Fibroblast of skin of left biceps (primary cell): ENCODE measurements at regions not wholly inside any gene's neighbourhood (a gene's known extent, or its start where the extent isn't known, plus 50 kb on each side); places are given as distances from the start of the nearest gene placed in this dataset.

Source experiments
- DNase-seq, 2 experiments: peaks; one replicate each; pipeline ENCODE4 v3.0.0-alpha.2; 2013; ENCODE audit warnings: low read depth in 2 of 2

DNA sequence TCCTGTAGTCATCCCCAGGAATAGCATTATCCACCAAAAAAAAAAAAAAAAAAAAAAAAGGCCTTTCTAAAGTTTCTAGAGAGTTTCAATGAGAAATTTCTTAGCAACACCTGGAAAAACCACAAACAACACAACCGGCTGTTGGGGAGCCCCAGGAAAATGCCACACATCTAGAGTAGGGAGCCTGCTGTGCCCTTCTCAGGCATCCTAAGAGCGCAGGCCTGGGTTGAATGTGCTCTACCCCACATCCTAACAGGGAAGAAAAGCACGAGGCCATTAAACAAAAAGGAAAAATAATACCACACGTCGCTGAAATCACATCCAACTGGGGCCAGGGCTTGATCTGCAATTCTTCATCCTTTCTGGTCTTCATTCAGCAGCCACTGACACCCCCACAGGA, 367.5 kb downstream of the TGFB2 start:
- no peak for DNase-seq

DNA sequence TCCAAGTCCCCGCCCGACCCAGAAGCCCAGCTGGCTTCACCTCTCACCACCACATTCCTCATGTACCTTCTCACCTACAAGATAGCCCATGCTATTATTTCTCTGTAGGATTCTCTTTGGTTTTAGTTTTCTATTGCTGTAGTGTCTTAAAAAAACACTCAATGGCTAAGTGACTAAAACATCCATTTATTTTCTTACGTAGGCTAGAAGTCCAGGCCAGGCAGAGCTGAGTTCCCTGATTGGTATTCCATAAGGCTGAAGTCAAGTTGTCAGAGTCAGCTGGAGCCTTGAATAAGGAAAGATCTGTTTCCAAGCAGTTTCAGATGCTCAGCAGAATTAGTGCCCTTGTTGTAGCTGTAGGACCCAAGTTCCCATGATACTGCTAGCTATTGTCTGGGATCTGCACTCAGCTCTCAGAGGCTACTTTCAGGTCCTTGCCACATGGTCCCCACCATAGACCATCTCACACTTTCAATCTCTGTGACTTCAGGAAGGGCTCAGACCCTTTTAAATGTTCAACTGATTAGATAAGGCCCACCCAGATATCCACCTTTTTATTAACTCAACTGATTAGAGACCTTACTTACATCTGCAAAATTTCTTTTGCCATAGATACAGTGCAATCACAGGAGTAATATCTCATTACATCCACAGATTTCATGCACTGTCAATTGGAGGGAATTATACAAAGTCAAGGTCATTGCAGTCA, 371.0 kb downstream of the TGFB2 start:
- no peak for DNase-seq

DNA sequence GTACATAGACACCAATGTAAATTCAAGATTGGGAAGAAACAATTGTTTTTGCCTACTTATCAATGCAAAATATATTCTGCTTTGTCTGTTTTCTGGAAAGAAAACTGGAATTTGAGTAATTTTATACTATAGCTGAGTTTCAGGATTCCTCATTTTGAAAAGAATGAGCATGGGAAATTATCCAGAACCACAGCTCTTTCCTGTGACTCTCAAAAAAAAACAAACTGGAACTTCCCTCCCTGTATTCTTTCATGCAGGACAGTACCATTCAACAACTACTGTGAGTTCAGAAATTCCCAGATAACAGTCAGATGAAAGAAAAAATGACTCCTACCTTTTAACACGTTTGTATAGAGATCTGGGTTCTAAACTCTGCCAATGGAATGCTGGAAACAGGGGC, 372.4 kb downstream of the TGFB2 start:
- no peak for DNase-seq

DNA sequence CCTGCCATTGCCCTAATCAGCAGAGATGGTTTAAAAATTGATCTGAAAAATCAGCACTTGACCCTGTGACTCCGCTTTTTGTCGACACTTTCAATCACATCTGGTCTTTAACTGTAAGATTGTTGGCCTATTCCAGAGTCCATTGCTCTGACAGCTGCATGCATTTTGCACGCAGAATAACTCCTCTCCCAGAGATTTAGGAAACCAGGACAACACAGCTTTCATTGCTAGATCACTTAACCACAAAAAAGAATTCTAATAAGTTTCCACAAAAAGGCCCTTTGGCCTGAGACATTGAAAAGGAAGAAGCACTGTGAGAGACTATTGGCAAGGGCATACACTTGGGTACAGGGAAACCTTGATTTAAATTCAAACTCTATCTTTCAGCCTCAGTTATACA, 373.1 kb downstream of the TGFB2 start:
- DNase-seq = no peak

DNA sequence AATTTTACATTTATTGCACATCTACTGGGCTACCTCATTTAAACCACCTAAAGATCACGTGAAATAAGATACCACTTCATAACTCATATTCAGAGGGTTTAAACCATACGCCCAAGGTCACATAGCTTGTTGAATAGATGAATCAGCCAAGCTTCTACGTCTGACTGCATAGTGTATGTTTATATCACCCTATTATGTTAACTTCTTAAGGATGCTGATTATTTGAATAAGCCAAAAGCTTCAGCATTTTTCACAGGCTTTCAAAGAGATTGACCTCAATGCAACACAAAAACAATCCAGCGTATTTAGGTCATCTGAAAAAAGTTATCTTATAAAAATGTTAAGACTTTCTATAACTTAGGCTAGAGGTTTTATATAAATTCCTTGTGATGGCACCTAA, 373.8 kb downstream of the TGFB2 start:
- no peak for DNase-seq

DNA sequence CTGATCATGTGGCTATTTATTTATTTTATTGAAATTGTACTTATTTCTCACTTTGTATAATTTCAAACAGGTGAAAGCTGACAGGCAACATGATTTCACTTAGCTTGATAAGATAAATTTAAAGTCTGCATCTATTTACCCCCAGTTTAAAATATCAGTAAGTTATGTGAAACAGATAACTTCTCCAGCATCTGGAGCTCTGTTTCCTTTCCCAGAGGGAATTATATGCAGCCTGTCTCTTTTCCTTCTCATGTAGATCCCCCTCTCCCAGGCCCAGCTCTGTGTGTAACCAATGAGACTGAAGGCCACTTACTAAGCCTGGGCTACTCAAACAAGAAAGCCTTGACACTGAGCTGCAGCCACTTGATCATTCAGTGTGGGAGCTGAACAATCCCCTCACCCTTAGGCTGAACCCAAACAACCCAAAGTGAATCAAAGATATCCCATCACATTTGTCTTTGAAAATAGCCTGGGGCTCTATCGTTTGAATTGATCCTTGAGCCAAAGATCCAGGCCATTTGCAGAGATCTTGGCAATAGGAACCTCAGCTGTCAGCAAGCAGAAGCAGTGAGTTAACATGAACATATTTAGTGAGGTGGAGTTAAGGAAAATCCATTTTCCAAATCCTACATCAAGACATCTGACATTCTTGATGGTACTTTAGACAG, 383.9 kb downstream of the TGFB2 start:
- no peak for DNase-seq

DNA sequence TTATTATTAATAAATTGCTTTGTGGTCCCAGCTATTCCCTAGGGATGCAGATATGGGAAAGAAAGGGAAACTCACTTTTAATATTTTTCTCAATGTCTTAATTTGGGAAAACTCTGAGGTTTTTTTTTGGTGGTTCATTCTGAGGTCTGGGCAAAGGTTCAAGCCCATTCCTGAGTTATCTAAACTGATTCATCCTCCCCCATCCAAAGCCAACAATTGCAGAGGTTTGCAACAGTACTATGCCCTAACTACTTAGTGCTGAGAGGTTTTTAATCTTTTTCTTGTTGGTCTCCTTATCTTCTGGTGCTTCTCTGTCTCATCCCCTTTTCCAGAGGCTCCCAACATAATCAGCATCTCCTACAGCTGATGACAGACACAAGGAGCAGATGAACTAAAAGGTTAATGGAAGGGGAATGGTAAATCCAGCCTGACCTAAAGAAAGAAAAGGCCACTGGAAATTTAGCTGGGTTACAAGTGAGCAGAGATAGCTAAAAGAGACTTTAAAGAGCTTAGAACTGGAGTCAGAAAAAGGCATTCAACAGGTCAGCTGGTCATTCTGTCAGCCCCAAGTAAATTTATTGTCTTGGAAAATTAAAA, 390.4 kb downstream of the TGFB2 start:
- DNase-seq = peak; percentile 78 to 86

DNA sequence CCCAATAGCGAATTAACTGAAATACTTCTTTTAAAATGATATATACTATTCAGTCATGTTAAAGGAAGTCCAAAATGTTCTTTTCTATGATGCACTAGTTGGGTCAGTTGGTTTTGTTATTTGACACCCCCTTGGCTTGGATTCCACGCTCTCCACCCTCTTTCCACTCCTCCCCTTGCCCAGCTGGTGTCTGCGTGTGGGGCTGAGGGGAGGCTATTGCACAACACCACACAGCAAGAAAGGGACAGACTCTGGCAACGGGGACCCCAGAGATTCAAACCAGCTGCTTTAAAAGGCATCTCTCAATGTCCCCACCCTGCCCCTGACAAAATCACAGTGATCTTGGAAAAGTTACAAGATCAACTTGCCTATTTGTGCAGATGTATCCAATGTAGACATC, 394.3 kb downstream of the TGFB2 start:
- no peak for DNase-seq

DNA sequence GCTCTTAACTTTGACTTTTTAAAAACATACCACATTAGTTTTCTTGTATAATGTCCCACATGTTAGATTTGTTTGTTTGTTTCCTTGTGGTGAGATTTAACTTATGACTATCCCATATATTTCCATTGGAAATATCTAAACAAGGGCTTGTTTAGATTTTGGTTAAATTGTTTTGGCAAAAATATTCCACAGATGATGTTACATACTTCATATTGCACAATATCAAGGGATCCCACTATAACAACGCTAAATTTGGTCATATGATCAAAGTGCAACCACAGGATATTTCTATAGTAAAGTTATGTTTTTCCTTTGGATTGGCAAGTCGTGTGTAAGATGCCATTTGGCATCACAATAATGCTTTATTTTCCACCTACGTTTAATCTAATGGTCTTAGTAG, 396.7 kb downstream of the TGFB2 start:
- no peak for DNase-seq

DNA sequence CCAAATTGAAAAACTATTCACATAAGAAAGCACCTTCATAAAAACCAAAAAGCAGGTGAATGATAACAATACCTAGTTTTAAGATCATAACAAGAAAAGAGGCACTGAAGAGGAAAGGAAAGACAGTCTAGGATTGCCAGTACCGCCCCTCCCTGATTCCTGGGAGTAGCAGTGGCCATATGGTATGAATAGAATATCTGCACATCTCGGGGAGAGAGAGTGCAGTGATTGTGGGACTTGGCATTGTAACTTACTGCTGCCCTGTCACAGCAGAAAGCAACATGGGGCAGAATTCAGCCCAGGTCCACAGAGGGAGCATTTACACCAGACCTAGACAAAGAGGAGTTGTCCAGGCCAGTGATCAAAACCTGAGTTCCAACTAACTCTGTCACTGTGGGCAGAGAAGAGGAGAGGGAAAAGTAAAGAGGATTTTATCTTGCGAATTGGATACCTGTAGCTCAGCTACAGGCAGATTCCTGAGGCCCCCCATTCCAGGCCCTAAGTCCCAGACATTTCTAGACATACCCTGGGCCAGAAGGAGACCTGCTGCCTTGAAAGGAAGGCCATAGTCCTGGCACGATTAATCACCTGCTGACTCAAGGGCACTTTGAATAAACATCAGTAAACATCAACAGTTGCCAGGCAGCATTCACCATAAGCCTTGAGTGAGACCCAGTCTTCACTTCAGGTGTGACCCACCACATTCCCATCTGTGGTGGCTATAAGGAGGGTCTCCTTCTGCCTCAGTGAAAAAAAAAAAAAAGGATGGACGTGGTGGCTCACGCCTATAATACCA, 397.5 kb downstream of the TGFB2 start:
- DNase-seq = no peak

DNA sequence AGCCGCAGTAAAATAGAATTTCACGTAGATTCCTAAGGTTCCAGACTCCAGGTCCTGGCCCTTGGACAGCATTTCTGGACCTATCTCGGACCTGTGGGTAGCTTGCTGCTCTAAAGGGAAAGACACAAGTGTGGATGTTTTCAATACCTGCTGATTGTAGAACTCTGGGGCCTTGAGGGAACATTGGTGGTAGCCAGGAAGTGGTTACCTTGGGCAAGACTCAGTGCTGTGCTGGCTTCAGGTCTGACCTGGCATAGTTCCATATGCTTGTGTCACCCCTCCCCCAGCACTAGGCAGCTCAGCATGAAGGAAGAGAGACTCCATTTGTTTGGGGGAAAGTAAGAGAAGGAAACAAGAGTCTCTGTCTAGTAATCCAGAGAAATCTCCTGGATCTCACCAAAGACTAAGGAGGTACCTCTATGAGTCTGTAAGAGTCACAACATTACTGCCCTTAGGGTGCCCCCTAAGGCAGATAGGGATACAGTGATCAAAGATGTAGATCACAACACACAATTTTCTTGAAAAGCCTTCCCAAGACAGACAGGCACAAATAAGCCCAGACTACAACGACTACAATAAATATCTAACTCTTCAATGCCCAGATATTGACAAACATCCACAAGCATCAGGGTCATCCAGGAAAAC, 398.8 kb downstream of the TGFB2 start:
- no peak for DNase-seq

DNA sequence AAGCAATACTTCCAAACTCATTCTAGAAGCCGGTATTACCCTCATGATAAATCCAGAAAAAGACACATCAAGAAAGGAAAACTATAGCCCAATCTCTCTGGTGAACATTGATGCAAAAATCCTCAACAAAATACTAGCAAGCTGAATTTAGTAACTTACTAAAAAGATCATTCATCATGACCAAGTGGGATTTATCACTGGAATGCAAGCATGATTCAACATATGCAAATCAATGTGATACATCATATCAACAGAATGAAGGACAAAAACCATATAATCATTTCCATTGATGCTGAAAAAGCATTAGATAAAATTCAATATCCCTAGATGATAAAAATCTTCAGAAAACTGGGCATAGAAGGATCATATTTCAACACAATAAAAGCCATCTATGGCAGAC, 402.9 kb downstream of the TGFB2 start:
- DNase-seq = no peak

DNA sequence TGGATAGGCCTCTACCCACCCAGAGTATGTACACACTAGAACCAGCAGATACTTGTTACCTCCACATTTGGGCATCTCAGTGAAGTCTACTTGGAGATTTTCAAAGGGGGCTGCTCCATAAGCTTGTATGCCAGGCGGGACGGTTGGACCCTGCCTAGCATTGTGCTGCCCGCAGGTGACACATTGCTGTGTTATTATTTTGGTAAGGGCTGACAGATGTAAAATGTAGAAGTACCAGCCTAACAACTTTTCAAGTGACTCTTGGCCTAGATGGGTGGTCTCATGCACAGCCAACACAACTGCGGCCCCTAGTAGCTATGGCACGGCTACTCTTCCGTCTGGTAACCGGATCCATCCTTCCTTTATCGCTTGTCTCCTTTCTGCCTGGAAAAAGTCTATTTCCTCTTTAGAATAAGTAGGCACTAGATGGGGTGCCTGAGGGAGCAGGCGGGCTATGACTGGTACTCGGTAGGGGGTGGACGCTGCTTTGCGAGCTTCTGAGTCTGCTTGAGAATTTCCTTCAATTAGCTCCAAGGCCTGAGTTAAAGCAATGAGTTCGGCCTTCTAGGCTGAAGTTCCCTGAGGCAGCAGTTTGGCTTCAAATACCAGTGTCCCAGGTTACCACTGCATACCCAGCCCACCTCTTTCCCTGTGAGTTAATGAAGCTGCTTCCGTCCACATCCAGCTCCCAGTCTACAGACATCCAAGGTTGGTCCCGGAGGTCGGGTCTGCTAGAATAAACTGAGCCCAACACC, 405.3 kb downstream of the TGFB2 start:
- DNase-seq = no peak

DNA sequence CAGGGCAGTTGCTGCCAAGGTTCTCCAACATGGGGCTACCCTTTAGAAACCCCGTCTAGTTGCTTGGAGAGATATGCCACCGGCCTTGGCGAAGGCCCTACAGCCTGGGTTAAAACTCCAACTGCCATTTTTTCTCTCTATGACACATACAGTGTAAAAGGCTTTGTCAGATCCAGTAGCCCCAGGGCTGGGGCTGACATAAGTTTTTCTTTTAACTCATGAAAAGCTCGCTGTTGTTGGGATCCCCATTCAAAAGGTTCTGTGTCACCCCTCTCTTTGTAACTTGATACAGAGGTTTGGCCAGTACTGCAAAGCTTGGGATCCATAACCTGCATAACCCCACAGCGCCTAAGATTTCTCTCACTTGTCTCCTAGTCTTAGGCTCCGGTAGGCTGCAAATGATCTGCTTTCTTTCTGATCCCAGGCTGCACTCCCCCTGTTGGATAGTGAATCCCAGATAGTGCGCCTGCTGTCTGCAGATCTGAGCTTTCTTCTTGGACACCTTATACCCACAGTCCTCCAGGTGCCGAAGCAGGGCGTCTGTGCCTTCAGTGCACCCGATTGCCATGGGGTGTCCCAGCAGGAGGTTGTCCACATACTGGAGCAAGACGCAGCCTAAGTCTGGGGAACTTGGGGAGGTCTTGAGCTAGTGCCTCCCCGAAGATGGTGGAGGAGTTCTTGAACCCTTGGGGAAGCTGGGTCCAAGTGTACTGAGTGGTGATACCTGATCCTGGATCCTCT, 406.2 kb downstream of the TGFB2 start:
- DNase-seq = no peak

DNA sequence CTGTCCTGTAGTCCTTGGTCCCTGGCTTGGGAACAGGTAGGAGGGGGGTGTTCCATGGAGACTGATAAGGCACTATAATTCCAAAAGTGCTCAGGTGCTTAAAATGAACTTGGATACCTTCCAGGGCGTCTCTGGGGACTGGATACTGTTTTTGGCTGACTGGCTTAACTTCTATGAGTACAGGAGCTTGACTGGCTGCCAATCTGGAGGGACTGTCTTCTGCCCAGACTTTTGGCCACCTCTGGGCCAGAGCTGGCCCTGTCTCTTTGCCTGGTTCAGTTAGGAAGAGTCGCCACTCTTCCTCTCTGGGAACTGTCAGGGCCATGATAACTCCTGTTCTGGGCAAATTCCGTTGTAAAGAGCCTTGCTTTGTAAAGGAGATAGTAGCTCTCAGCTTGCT, 407.0 kb downstream of the TGFB2 start:
- DNase-seq = no peak

DNA sequence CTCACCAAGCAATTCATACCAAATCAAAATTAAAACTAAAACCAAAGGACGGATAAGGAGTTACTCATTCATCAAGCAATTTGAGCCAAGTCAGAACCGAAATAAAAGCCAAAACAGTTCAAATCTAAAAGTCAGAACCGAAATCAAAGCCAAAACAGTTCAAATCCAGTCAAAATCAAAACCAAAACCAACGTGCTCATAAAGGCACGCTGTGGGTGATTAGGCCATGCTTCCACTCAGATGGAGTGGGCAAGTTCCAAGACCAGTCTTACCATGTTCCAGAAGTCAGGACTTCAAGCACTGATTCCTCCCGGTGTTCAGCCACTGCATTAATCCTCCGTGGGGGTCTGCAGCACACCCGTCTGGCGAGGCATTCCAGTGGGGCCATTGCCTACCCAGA, 409.3 kb downstream of the TGFB2 start:
- no peak for DNase-seq

DNA sequence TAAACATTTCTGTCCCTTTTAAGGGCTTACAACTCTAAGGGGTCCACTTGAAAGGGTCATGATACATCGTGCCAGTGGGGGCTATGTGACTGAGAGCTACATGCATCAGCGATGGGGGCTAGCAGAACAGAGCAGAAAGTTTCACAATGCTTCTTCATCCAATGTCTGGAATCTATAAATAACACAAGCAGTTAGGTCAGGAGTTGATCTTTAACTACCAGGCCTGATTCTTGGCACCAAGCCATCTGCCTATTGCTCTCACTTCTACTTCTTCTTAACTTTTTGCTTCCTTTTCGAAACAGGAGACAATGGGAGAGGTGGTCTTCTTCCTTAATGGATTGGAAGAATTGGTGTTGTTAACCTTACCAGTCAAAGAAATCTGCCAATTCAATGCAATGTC, 410.0 kb downstream of the TGFB2 start:
- DNase-seq = no peak

DNA sequence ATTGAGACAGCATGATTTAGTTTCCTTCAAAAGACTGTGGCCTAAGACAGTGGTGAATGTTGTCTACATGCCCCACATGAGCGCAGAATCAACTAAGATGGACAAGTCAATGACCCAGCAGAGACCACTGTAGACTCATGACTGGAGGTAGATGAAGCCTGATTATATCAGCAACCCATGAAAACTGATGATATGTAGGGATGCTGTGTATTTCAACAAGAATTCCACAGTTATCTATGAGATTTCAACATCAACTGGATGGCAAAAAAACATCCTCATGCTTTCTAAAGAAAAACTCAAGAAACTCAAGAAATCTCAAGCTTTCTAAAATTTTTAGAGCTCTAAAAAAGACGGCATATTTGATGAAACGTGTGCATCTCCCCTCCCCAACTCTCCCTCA, 413.9 kb upstream of the LYPLAL1 start:
- no peak for DNase-seq

DNA sequence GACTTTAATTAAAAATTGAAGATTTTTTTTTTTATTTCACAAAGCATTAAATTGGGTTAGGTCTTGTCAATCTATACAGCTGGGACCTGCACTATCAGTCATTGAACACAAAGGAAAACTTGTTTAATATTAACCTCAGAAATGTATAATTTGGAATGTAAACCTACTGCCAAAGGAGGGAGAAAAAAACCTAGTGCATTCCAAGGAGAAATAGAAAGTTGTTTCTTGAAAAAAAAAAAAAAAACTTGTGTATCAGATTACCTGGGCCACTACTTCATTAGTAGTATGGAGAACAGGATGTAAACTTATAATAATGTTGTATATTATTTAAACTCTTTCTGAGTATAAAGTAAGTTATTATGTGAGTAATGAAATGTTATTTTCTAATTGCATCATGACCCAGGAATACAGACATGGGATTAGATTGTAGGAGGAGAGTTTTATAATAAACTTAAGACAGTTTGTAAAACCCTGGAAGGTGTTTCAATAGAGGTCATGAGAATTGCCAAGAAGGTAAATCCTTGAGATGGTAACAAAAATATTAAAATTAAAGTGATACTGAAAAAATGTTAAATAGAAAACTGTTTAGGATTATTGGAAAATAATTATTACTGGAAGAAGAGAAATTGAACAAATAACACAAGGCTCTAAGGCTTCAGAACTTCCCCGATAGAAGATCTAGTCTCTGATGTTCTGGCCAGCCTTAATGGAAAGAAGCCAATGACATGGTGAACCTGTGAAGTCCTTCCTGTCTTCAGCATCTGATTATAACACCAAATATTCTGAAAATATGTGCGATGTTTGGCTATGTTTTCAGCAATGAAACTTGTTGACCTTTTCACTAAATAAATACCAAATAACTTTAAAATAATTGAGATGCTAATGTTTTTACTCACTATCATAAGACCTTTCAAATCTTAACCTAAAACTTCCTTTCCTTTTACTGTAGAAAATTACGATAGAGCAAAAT, 412.8 kb upstream of the LYPLAL1 start:
- peak in 1 of 2 experiments; percentile 15 for DNase-seq
